ENCODE measurements at regions not wholly inside any gene's neighbourhood (a gene's known extent, or its start where the extent isn't known, plus 50 kb on each side); places are given as distances from the start of the nearest gene placed in this dataset.
"Not testable (repeated sequence)": the region's sequence is repeated elsewhere in the genome, so short reads cannot be mapped to it uniquely, and the experiment has no call there.

DNA sequence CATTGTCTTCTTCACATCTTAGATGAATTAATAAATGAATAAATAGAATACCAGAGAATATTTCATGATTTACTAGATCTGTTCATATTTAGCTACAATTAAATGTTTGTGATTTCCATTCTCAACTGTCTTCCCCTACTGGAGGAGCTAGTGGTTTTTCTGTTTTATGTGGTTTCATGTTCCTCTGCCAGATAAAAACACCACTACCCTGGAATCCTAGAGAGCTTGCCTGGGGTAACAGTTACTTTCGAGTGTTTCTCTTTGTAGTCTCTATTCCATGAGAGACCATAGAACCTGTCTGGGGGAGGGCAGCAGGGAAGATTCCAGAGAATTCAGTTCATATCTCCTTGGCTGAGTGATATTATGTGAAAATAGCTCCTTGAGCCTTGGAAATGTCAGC, 349.2 kb downstream of the INSIG2 start:
- Histone ChIP-seq H3K4me3 (no peak overlapping the region), H3K27ac (no peak overlapping the region), H3K27me3 (no peaks in the 10 kb centered on the region), H3K36me3 (no peaks in the 10 kb centered on the region), H3K9me3 (replicated peaks) (no peaks in the 10 kb centered on the region), H3K4me1 (no peaks in the 10 kb centered on the region)
- no peak for DNase-seq

DNA sequence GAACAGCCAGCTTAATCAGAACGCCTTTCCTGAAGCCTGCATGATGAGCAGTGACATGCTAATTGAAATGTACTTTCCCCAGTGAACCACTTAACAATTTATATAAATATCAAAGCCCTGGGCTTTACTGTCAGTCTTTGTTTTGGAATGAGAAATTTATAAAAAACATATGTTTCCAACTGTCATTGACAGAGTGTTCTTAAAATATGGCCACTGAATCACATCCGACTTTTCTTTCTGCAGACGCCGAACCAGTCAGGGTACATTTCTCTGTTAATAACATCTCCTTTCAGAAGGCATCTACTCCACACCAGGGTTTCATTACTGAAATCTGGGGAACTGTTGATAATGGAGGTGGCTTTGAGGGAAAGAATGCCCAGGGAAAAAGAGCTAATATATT, 343.7 kb downstream of the INSIG2 start:
- Histone ChIP-seq H3K36me3 (no peaks in the 10 kb centered on the region), H3K4me3 (no peak overlapping the region), H3K4me1 (no peaks in the 10 kb centered on the region), H3K27ac (no peak overlapping the region), H3K27me3 (no peaks in the 10 kb centered on the region), H3K9me3 (replicated peaks) (no peaks in the 10 kb centered on the region)
- no peak for DNase-seq

DNA sequence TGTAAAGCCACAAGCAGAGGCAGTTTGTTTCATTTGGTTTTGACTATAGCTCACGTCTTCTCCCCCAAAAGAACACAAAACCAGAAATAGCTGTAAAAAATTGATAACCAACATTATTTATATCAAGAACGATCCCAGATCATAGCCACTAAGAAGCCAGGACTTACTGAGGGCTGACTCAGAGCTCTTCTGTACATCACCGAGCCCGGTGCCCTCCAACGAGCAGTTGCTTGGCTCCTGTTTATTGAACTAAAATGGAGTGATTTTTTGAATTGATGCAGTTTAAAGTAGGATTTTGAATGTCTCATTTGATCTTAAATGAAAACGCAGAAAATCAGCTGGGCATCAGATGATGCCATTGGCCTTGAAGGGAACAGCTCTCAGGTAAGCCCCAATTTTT, 343.3 kb downstream of the INSIG2 start:
- no peak for DNase-seq
- H3K4me1 ChIP-seq, result no peaks in the 10 kb centered on the region
- no peaks in the 10 kb centered on the region for H3K27me3 ChIP-seq
- H3K4me3 ChIP-seq, result no peak overlapping the region
- H3K36me3 ChIP-seq, result no peaks in the 10 kb centered on the region
- no peak overlapping the region for H3K27ac ChIP-seq
- H3K9me3 ChIP-seq (replicated peaks), result no peaks in the 10 kb centered on the region

DNA sequence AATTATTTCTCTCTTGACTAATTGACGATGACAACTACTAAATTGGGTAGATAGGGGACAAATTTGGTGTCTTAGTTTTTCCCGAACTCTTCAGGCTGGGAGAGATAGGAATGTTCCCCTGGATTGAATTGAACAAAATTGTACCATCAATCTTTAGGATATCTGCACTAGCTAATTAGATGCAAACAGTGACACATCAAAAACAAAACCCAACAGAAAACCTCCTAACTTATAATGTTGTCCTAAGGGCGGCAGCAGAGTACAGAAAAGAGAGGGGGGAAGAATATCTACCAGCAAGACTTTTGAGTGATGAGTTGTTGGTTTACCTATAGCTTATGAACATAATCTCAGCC, 342.9 kb downstream of the INSIG2 start:
- Histone ChIP-seq H3K4me3 (no peak overlapping the region), H3K27ac (no peak overlapping the region), H3K4me1 (no peaks in the 10 kb centered on the region), H3K27me3 (no peaks in the 10 kb centered on the region), H3K36me3 (no peaks in the 10 kb centered on the region), H3K9me3 (replicated peaks) (no peaks in the 10 kb centered on the region)
- no peak for DNase-seq

DNA sequence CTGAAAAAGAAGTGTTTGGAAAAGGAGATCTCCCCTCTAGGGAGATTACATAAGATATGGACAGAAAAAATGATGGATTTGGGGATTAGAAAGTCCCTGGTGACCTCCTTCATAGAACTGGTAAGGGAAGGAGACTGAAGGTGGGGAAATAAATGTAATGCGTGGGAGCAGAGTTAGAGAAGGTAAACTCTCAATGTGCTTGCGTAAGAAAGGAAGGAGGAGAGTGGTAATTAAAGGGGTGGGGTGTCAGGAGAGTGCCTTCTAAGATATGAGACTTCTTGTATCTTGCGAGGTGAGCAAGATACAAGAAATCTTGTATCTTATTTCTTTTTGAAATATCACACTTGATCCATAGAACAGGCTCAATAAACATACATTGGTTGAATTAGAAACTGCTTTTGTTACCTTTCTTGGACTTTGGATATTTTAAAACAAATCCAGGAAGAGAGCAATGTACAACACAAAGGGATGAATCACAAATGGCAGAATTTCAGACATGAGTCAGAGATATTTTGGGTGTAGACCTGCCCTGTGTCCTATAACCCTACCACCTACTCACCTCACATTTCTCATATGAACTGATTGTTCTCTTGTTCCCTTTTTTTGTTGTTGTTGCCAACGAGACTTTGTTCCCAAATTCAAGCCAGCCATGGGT, 342.4 kb downstream of the INSIG2 start:
- no peaks in the 10 kb centered on the region for H3K9me3 ChIP-seq (replicated peaks)
- no peak for DNase-seq
- no peaks in the 10 kb centered on the region for H3K4me1 ChIP-seq
- no peak overlapping the region for H3K4me3 ChIP-seq
- H3K36me3 ChIP-seq, result no peaks in the 10 kb centered on the region
- H3K27me3 ChIP-seq, result no peaks in the 10 kb centered on the region
- H3K27ac ChIP-seq, result no peak overlapping the region

DNA sequence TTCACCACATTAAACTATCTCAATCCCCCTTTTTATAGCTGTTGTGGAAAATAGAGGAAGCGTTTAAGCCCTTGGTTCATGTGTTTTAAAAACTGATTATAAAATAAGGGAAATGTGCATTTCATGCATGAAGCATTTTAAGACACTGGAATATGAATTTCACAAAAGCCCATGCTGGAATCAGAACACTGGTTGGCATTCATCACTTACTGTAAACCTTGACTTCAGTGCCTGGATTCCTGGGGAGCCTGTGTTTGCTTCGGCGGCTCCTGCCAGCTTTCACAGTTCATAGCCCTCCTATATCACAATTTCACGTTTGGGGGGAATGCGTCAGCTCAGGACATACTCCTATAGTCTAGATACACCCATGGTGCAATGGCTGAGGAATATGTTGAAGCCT, 336.9 kb downstream of the INSIG2 start:
- Histone ChIP-seq H3K27ac (no peak overlapping the region), H3K9me3 (replicated peaks) (no peaks in the 10 kb centered on the region), H3K36me3 (no peaks in the 10 kb centered on the region), H3K27me3 (no peaks in the 10 kb centered on the region; the same call in 1 of the 2 replicates), H3K4me1 (no peaks in the 10 kb centered on the region), H3K4me3 (no peak overlapping the region)
- DNase-seq, result no peak

DNA sequence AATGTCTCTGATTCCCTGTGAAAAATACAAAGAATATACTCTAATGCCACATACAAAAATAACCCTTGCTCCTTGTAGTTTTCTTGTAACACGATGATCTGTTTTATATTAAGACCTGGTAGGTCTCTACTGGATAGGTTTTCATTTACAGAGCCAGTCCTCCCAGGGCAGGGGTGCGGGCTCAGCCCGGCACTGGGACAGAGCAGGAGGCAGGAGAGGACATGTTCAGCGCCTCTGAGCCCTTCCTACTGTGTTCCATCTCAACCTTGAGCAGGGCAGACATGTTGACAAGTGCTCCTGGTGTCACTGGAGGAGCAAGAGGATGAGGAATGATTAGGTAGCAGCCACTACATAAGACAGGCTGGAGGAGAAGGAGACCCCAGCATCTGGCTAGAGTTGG, 335.5 kb downstream of the INSIG2 start:
- H3K36me3 ChIP-seq, result no peaks in the 10 kb centered on the region

DNA sequence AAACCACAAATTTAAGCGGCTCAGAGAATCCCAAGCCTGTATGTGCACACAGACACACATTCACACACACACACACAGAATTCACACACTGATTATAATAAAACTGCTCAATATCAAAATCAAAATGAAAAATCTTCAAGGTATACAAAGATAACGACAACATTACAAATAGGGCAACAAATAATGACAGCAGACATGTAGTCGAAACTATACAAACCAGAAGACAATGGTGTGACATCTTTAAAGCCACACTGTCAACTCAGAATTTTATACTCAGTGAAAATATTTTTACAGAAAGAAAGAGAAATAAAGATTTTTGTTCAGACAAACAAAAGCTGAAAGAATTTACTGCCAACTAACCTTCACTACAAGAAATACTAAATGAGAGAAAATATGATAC, 333.4 kb downstream of the INSIG2 start:
- Histone ChIP-seq H3K27me3 (no peaks in the 10 kb centered on the region; the same call in 1 of the 2 replicates), H3K4me1 (no peaks in the 10 kb centered on the region), H3K27ac (no peak overlapping the region), H3K9me3 (replicated peaks) (no peaks in the 10 kb centered on the region), H3K36me3 (no peaks in the 10 kb centered on the region), H3K4me3 (no peak overlapping the region)
- no peak for DNase-seq

More for the DNA sequence above, 335.5 kb downstream of the INSIG2 start:
- H3K27ac ChIP-seq, result no peak overlapping the region
- no peak for DNase-seq
- no peak overlapping the region for H3K4me3 ChIP-seq
- no peaks in the 10 kb centered on the region for H3K4me1 ChIP-seq
- H3K9me3 ChIP-seq (replicated peaks), result no peaks in the 10 kb centered on the region
- H3K27me3 ChIP-seq, result no peaks in the 10 kb centered on the region; the same call in 1 of the 2 replicates

DNA sequence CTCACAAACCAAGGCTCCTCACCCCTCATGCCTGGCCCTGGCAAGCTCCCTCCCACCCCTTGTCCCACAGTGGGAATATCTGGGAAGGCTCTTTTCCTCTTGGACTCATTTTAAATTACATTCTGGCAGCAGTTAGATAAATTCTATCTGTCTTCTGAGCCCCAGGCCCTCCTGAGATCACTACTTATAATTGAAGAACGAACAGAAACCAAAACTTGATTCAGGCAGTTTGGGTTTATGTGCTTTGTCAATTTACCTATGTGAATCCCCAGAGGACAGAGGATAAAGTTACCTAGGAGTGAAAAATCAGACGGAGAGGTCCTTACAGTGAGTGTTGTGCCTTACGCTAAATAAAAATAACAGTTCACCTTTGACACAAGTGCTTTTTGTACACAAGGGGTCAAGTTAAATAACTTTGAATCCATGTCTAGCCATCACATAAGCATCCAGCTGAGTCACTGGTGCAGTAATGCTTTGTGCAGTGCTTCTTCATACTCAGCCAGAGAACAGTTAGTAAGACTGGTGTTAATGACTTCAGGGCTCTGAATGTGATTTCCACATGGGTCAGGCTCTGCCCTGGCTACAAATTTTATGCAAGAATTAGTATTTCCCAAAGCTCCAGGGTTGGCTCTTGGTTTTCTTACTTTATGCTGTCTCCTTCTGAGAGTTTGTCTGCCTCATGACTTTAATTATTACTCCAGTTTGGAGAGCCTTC, 329.3 kb downstream of the INSIG2 start:
- 0 out of 2 replicates have a peak, but pooled peaks cover 3% of the 10 kb centered on the region for H3K9me3 ChIP-seq (replicated peaks)
- H3K27ac ChIP-seq, result no peak overlapping the region
- no peak overlapping the region for H3K4me3 ChIP-seq
- H3K4me1 ChIP-seq, result no peaks in the 10 kb centered on the region
- no peaks in the 10 kb centered on the region for H3K36me3 ChIP-seq
- no peak for DNase-seq
- no peaks in the 10 kb centered on the region for H3K27me3 ChIP-seq

DNA sequence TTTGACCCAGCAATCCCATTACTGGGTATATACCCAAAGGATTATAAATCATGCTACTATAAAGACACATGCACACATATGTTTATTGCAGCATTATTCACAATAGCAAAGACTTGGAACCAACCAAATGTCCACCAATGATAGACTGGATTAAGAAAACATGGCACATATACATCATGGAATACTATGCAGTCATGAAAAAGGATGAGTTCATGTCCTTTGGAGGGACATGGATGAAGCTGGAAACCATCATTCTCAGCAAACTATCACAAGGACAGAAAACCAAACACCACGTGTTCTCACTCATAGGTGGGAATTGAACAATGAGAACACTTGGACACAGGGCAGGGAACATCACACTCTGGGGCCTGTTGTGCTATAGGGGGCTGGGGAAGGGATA, 326.9 kb downstream of the INSIG2 start:
- H3K4me3 ChIP-seq, H3K27me3 ChIP-seq, H3K4me1 ChIP-seq: not testable (repeated sequence)

DNA sequence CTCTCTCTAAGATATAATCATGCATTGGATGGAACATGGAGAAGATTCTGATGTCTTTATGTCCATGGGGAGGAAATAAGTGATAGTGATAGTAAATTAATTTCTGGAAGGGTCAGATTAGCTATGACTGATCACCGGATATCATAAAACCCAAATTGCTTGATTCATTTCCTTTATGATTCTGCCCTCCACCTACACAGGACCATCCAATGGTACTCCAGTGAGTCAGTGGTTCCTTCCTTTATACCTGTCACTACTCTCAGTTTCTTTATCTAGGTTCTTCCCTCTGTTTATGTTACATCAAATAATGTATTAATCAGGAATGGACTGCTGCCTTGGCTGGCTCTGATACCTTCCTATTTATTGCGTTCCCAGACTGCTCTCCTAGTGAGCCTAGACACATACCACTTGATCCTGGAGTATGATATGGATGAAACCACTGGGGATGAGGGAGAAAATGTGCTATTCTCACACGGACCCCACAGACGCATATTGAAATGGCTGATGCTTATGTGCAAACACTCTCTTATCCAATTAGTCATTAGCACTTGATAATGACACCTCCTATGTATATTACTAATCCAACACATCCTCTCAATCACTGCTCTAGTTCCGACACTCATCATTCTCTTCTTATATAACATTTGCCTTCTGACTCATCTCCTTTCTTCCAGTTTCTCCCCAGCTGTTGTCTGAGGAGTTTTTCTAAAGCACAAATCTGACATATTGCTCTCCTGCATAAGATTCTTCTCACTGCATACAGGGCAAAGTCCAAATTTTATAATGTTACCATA, 315.6 kb downstream of the INSIG2 start:
- no peak overlapping the region for H3K4me3 ChIP-seq
- H3K27me3 ChIP-seq, result no peaks in the 10 kb centered on the region
- H3K9me3 ChIP-seq (replicated peaks), result no peaks in the 10 kb centered on the region
- DNase-seq, result no peak
- H3K36me3 ChIP-seq, result no peaks in the 10 kb centered on the region
- H3K4me1 ChIP-seq, result no peaks in the 10 kb centered on the region
- no peak overlapping the region for H3K27ac ChIP-seq

More for the DNA sequence above, 326.9 kb downstream of the INSIG2 start:
- not testable (repeated sequence) for H3K27ac ChIP-seq; H3K36me3 ChIP-seq; H3K9me3 ChIP-seq (replicated peaks); DNase-seq

DNA sequence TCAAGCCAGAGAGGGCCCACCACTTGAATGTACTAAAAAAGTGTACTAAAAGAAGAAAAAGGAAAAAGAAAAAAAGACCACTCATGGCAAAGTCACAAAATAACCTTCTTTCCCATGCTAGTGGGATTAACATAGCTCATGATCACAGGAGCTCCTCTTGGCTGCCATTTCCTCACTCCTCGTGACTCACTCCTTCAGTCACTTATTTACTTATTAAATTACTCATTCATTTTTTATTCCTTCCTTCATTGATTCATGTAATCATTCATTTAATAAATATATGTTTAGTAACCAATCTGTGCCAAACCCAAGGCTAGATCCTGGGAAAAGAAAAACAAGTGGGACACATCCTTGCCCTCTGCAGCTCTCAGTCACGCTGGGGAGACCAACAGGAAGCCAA, 300.5 kb downstream of the INSIG2 start:
- H3K4me1 ChIP-seq, result no peaks in the 10 kb centered on the region
- H3K4me3 ChIP-seq, result no peak overlapping the region
- no peak overlapping the region for H3K27ac ChIP-seq
- no peaks in the 10 kb centered on the region; the same call in 1 of the 2 replicates for H3K27me3 ChIP-seq
- H3K9me3 ChIP-seq (replicated peaks), result no peaks in the 10 kb centered on the region
- no peak for DNase-seq
- no peaks in the 10 kb centered on the region for H3K36me3 ChIP-seq

DNA sequence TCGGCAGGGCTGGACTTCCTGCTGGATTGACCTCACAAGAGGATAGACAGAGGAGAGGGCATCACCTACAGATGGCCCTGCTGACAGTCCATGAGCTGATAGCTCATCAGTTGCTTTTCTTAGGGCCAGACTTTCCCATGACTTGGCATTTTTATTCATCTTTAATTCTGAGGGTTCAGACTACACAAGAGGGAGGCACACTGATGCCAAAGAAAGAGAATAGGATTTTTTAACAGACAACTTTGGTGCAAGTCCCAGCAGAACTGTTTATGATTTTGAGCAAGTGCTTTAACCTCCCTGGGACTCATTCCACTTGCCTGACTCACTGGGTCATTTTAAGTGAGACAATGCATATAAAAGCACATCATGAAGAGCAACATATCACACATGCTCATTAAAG, 299.2 kb downstream of the INSIG2 start:
- Histone ChIP-seq H3K9me3 (replicated peaks) (no peaks in the 10 kb centered on the region), H3K36me3 (no peaks in the 10 kb centered on the region), H3K4me1 (no peaks in the 10 kb centered on the region), H3K27me3 (no peaks in the 10 kb centered on the region), H3K4me3 (no peak overlapping the region), H3K27ac (no peak overlapping the region)
- DNase-seq, result no peak

DNA sequence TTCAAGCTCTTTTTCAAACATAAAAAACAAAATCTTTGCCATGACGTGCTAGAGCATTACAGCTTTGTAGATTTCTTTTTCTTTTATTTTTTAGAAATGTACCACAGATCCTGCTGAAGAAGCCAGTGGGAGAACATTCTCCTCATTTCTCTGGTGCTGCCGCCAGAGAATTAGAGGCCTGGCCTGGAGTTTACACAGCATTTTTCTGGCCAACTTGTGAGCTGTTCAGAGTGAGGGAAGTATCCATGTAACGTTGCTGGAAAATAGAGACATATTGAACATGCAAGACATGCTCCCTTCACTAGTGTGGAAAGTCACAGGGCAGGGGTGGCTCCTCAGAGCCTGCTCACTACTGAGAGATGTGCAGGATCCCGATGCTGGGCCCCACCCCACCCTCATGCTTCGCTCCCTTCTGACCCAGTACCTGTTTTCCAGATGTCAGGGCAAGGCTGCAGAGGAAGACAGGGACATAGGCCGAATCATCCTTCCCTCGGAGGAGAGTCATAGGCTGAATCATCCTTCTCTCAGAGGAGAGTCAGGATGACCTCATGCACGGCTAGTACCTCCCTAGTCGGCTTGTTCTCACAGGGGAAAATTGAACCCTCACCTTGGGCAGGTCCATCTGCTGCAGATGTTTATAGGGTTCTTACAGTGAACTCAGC, 298.5 kb downstream of the INSIG2 start:
- no peak for DNase-seq
- H3K27ac ChIP-seq, result no peak overlapping the region

More for the DNA sequence above, 298.5 kb downstream of the INSIG2 start:
- Histone ChIP-seq H3K27me3 (no peaks in the 10 kb centered on the region), H3K4me3 (no peak overlapping the region), H3K36me3 (no peaks in the 10 kb centered on the region), H3K9me3 (replicated peaks) (no peaks in the 10 kb centered on the region), H3K4me1 (no peaks in the 10 kb centered on the region)

Measured in SJCRH30 (cell line).